IMR-90 (cell line): ENCODE measurements at regions not wholly inside any gene's neighbourhood (a gene's known extent, or its start where the extent isn't known, plus 50 kb on each side); places are given as distances from the start of the nearest gene placed in this dataset.

Experiments used
- ATAC-seq: fragments of 200-7000 bp; cut with Tn5 transposase; 2 replicates; pipeline ENCODE4 v1.9.1; 2020; ENCODE audit warnings: low read depth, mild to moderate bottlenecking, moderate library complexity
- BruUV-seq: library from RNA; stranded (reverse); fragments of 400-500 nt; replicated peaks from 2 replicates; lab custom pipeline; 2021; lab: Mats Ljungman, UMichigan
- CTCF ChIA-PET: fragments of 300-600 bp; formaldehyde crosslinking; extraction: SDS; loops from one replicate; lab custom pipeline; 2021; ENCODE audit warnings: antibody characterized with exemption; lab: Yijun Ruan, JAX
- POLR2A ChIA-PET: fragments of 300-600 bp; sonication (Branson Sonifier 250); formaldehyde crosslinking; loops from one replicate; lab custom pipeline; 2022; ENCODE audit warnings: antibody characterized with exemption; ENCODE audit not compliant: unreplicated experiment; lab: Charles Lee
- DNase-seq: peaks from one replicate; pipeline ENCODE4 v3.0.0; 2013
- H2AFZ ChIP-seq: replicated peaks from 2 replicates; pipeline ENCODE3; 2013; ENCODE audit warnings: low read length, mild to moderate bottlenecking; ENCODE audit not compliant: poor library complexity
- H2AK5ac ChIP-seq: 2 replicates; pipeline ENCODE4 v1.6.1; 2013; ENCODE audit warnings: low read depth, low read length, inconsistent platforms
- H2AK9ac ChIP-seq: replicated peaks from 2 replicates; pipeline ENCODE3; 2013; ENCODE audit warnings: mild to moderate bottlenecking, low read depth, low read length, moderate library complexity; ENCODE audit not compliant: poor library complexity
- H2BK120ac ChIP-seq: 2 replicates; pipeline ENCODE4 v1.6.1; 2013; ENCODE audit warnings: low read depth, low read length, inconsistent platforms
- H2BK15ac ChIP-seq: 3 replicates; pipeline ENCODE4 v1.6.1; 2013; ENCODE audit warnings: low read depth, low read length, inconsistent platforms
- H2BK20ac ChIP-seq: 2 replicates; pipeline ENCODE4 v1.6.1; 2013; ENCODE audit warnings: low read depth, mild to moderate bottlenecking, inconsistent platforms, low read length, moderate library complexity
- H2BK5ac ChIP-seq: 2 replicates; pipeline ENCODE4 v1.6.1; 2013; ENCODE audit warnings: mild to moderate bottlenecking, low read depth, low read length, inconsistent platforms; ENCODE audit not compliant: poor library complexity, severe bottlenecking
- H3K14ac ChIP-seq: replicated peaks from 2 replicates; pipeline ENCODE4 v1.6.1; 2013; ENCODE audit warnings: low read depth, low read length, inconsistent platforms
- H3K18ac ChIP-seq: 2 replicates; pipeline ENCODE4 v1.6.1; 2013; ENCODE audit warnings: low read depth, low read length, control low read depth
- H3K23ac ChIP-seq: 2 replicates; pipeline ENCODE4 v1.6.1; 2013; ENCODE audit warnings: low read depth, low read length, inconsistent platforms
- H3K27ac ChIP-seq: 2 replicates; pipeline ENCODE4 v1.5.1; 2013; ENCODE audit warnings: mild to moderate bottlenecking, control low read depth, low read length; ENCODE audit not compliant: insufficient read depth
- H3K27me3 ChIP-seq: 2 replicates; pipeline ENCODE4 v1.6.1; 2013; ENCODE audit warnings: low read length; ENCODE audit not compliant: control insufficient read depth, insufficient read depth
- H3K36me3 ChIP-seq: 2 replicates; pipeline ENCODE4 v1.6.1; 2013; ENCODE audit warnings: low read length, mixed read lengths; ENCODE audit not compliant: control insufficient read depth, insufficient read depth
- H3K4ac ChIP-seq: 2 replicates; pipeline ENCODE4 v1.6.1; 2013; ENCODE audit warnings: low read depth, low read length, inconsistent platforms
- H3K4me1 ChIP-seq: 2 replicates; pipeline ENCODE4 v1.6.1; 2013; ENCODE audit warnings: low read length, mixed read lengths; ENCODE audit not compliant: control insufficient read depth, insufficient read depth
- H3K4me2 ChIP-seq: 2 replicates; pipeline ENCODE4 v1.6.1; 2013; ENCODE audit warnings: low read depth, mild to moderate bottlenecking, control low read depth, low read length, moderate library complexity
- H3K4me3 ChIP-seq: 2 replicates; pipeline ENCODE4 v1.5.1; 2013; ENCODE audit warnings: low read depth, mild to moderate bottlenecking, control low read depth, low read length, moderate library complexity; ENCODE audit not compliant: insufficient read depth
- H3K56ac ChIP-seq: 2 replicates; pipeline ENCODE4 v1.6.1; 2013; ENCODE audit warnings: low read length, inconsistent platforms; ENCODE audit not compliant: insufficient read depth; ENCODE audit errors: extremely low read depth
- H3K79me1 ChIP-seq, 2 experiments: 2 replicates each; pipeline ENCODE4 v1.6.1; 2013; ENCODE audit warnings: low read length in 2 of 2, inconsistent platforms in 1 of 2, low read depth in 1 of 2
- H3K9ac ChIP-seq: 2 replicates; pipeline ENCODE4 v1.6.1; 2013; ENCODE audit warnings: low read depth, low read length, control low read depth
- H3K9me1 ChIP-seq: 2 replicates; pipeline ENCODE4 v1.6.1; 2013; ENCODE audit warnings: low read length, inconsistent platforms; ENCODE audit not compliant: insufficient read depth
- H3K9me3 ChIP-seq: 2 replicates; pipeline ENCODE4 v1.6.1; 2013; ENCODE audit warnings: low read length; ENCODE audit not compliant: control insufficient read depth, insufficient read depth
- H4K20me1 ChIP-seq: 2 replicates; pipeline ENCODE4 v1.6.1; 2013; ENCODE audit warnings: low read length, inconsistent platforms; ENCODE audit not compliant: insufficient read depth
- H4K5ac ChIP-seq: 2 replicates; pipeline ENCODE4 v1.6.1; 2013; ENCODE audit warnings: mild to moderate bottlenecking, low read depth, low read length, control low read depth
- H4K8ac ChIP-seq, 2 experiments: 2 replicates each; pipeline ENCODE4 v1.6.1; 2013; ENCODE audit warnings: low read depth in 2 of 2, low read length in 2 of 2, control low read depth in 1 of 2, inconsistent platforms in 1 of 2
- H4K91ac ChIP-seq: 2 replicates; pipeline ENCODE4 v1.6.1; 2013; ENCODE audit warnings: low read depth, low read length, inconsistent platforms; ENCODE audit not compliant: insufficient read depth
- BHLHE40 ChIP-seq: fragments of 150-350 bp; IDR thresholded peaks from 2 replicates; pipeline ENCODE4 v1.6.1; 2016; ENCODE audit warnings: mild to moderate bottlenecking, low read depth, low read length
- CHD1 ChIP-seq: IDR thresholded peaks from 2 replicates; pipeline ENCODE4 v1.6.1; 2012; ENCODE audit warnings: low read depth, low read length, improper control_type of control experiment
- CTCF ChIP-seq: conservative IDR thresholded peaks from 2 replicates; pipeline ENCODE4 v1.5.1; 2012; ENCODE audit warnings: mild to moderate bottlenecking, low read depth, low read length, improper control_type of control experiment
- ELK1 ChIP-seq: fragments of 150-350 bp; IDR thresholded peaks from 2 replicates; pipeline ENCODE4 v1.6.1; 2016; ENCODE audit warnings: low read depth, mild to moderate bottlenecking, low read length, moderate library complexity, borderline replicate concordance
- MAZ ChIP-seq: IDR thresholded peaks from 2 replicates; pipeline ENCODE4 v1.6.1; 2012; ENCODE audit warnings: low read depth, mild to moderate bottlenecking, low read length, improper control_type of control experiment, moderate library complexity, borderline replicate concordance
- RAD21 ChIP-seq: IDR thresholded peaks from 2 replicates; pipeline ENCODE4 v1.6.1; 2012; ENCODE audit warnings: low read length, improper control_type of control experiment
- RCOR1 ChIP-seq: IDR thresholded peaks from 2 replicates; pipeline ENCODE4 v1.6.1; 2012; ENCODE audit warnings: mild to moderate bottlenecking, low read length, improper control_type of control experiment; ENCODE audit not compliant: insufficient replicate concordance
- USF2 ChIP-seq: fragments of 150-350 bp; IDR thresholded peaks from 2 replicates; pipeline ENCODE4 v1.6.1; 2017; ENCODE audit warnings: mild to moderate bottlenecking, antibody characterized with exemption, low read length, low read depth
- WGBS, 2 experiments: methylation state at CpG; one replicate each; pipeline versions ENCODE4 v1.1.5 to v1.1.7; 2013; ENCODE audit warnings: missing lambda C conversion rate in 2 of 2; ENCODE audit not compliant: insufficient read length in 1 of 2; ENCODE audit errors: extremely low coverage in 2 of 2; 5-methylcytosine and 5-hydroxymethylcytosine counted together
- dilution Hi-C: fragments of 300-500 bp; cut with HindIII; formaldehyde crosslinking; loops from one replicate; pipeline ENCODE4 v1.14.3; 2018; ENCODE audit warnings: low sequenced_read_pairs; ENCODE audit not compliant: unreplicated experiment
- in situ Hi-C: fragments of 300-500 bp; cut with MboI; formaldehyde crosslinking; loops from 3 replicates; pipeline ENCODE4 v1.14.3; 2019; ENCODE audit warnings: low sequenced_read_pairs, inconsistent platforms, mixed read lengths
- intact Hi-C: fragments of 100-400 bp; cut with micrococcal nuclease; formaldehyde crosslinking; loops from 2 replicates; pipeline ENCODE4 v1.10.0; 2022

- no peak overlapping the region for H2AFZ ChIP-seq
- H3K9me3 ChIP-seq: no peaks in the 10 kb centered on the region
- H2BK20ac ChIP-seq: no peak overlapping the region
- no peak overlapping the region for H2BK5ac ChIP-seq
- no peak overlapping the region for H4K91ac ChIP-seq
- no peak overlapping the region for H3K9ac ChIP-seq
- H3K9me1 ChIP-seq: no peaks in the 10 kb centered on the region
- no peak overlapping the region for H3K14ac ChIP-seq
- no peaks in the 10 kb centered on the region for H3K36me3 ChIP-seq
- no peak overlapping the region for H3K4me3 ChIP-seq
- no peak overlapping the region for H3K4ac ChIP-seq
- no peak overlapping the region for H2BK120ac ChIP-seq
- H3K4me2 ChIP-seq: no peak overlapping the region
- H4K20me1 ChIP-seq: no peaks in the 10 kb centered on the region
- POLR2A ChIA-PET: no interaction called here
- no peak for DNase-seq
- no peak overlapping the region for H2AK9ac ChIP-seq
- no CpG with 5 or more reads among the region's 3 CpGs for WGBS, 2 experiments
- BruUV-seq: no TSS peak
- H4K8ac ChIP-seq: no peak overlapping the region
- ATAC-seq: no peak
- no peaks in the 10 kb centered on the region for H3K27me3 ChIP-seq
- no peak overlapping the region for H3K27ac ChIP-seq
- dilution Hi-C loops: no loop called here
- H3K79me1 ChIP-seq: no peaks in the 10 kb centered on the region
- H2BK15ac ChIP-seq: no peak overlapping the region
- no peak overlapping the region for H4K5ac ChIP-seq
- CTCF ChIA-PET: no interaction called here
- TF ChIP-seq CHD1: no peak
- no peak for TF ChIP-seq BHLHE40
- TF ChIP-seq ELK1: no peak
- TF ChIP-seq RAD21: no peak
- TF ChIP-seq MAZ: no peak
- no peak for TF ChIP-seq USF2
- no peak for TF ChIP-seq RCOR1
- no peak for TF ChIP-seq CTCF
- H2AK5ac ChIP-seq: no peak overlapping the region
- H3K4me1 ChIP-seq: no peaks in the 10 kb centered on the region
- in situ Hi-C loops: no loop called here
- H3K18ac ChIP-seq: no peak overlapping the region
- no peak overlapping the region for H3K56ac ChIP-seq
- intact Hi-C loops: no loop called here
- no peak overlapping the region for H3K23ac ChIP-seq
These were observed 650.9 kb downstream of the TLE4 start for GRCh38 chr9:80222466-80223169.
